NCI-H1417 treated with DMSO at 0.1 percent for 48 hours (cell line): ENCODE measurements at regions not wholly inside any gene's neighbourhood (a gene's known extent, or its start where the extent isn't known, plus 50 kb on each side); places are given as distances from the start of the nearest gene placed in this dataset.

Source experiments
- DNase-seq: peaks from one replicate; lab custom pipeline; 2025; lab: John Stamatoyannopoulos, UW

GRCh38 chr6:26312501-26313397, 52.2 kb upstream of the BTN3A2 start:
- DNase-seq: peak; percentile 80
